ENCODE measurements at regions not wholly inside any gene's neighbourhood (a gene's known extent, or its start where the extent isn't known, plus 50 kb on each side); places are given as distances from the start of the nearest gene placed in this dataset.
"Not testable (repeated sequence)": the region's sequence is repeated elsewhere in the genome, so short reads cannot be mapped to it uniquely, and the experiment has no call there.

GRCh38 chr6:119445666-119446065 is 96.1 kb upstream of the MAN1A1 start:
- in situ Hi-C loops (cut with HindIII; ENCODE audit: low sequenced_read_pairs): no loop called here

GRCh38 chr6:119444642-119445557 is 95.3 kb upstream of the MAN1A1 start:
- in situ Hi-C loops (cut with HindIII; ENCODE audit: low sequenced_read_pairs): no loop called here

DNA sequence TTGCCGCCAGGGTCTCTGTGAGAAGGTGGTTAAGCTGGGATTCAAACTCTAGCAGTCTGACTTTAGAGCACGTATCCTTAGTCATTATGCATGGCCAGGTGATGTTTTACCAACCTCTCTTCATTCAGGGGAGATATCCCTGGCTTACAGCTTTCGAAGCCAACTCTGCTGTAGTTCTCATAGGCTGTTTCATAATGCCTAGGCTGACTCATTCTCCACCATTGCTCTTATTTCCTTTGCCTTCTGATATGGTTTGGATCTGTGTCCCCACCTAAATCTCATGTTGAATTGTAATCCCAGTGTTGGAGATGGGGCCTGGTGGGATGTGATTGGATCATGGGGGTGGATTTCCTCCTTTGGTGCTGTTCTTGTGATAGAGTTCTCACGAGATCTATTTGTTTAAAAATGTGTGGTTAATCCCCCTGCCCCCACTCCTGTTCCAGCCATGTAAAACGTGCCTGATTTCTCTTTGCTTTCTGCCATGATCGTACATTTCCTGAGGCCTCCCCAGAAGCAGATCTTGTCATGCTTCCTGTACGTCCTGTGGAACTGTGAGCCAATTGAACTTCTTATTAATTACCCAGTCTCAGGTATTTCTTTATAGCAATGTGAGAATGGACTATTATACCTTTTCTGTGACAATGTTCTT is 94.6 kb upstream of the MAN1A1 start:
- in situ Hi-C loops (cut with HindIII; ENCODE audit: low sequenced_read_pairs): no loop called here

DNA sequence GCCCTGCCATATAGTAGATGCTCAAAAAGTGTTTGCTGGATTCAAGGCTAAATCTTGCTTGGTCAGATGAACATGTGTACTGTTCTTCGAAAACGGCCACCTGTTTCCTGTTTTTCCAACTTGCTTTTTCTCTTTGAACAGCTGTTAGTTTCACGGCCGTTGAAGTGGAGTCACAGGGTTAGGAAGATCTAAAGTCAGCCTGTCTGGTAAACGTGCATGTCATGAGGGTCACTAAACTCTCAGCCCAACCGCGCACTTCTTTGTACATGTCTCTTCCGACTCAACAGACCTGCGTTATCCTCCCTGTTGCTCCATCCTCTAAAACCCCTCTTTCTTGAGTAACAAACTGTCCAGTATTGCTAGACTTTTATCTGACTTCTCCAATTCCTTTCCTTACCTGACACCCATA is 93.2 kb upstream of the MAN1A1 start:
- in situ Hi-C loops (cut with HindIII; ENCODE audit: low sequenced_read_pairs): no loop called here

- in situ Hi-C loops (cut with HindIII; ENCODE audit: low sequenced_read_pairs): no loop called here
Measured at GRCh38 chr6:119440953-119441352, 91.4 kb upstream of the MAN1A1 start.

- in situ Hi-C loops (cut with HindIII; ENCODE audit: low sequenced_read_pairs): no loop called here
Measured at GRCh38 chr6:119436583-119436982, 87.0 kb upstream of the MAN1A1 start.

DNA sequence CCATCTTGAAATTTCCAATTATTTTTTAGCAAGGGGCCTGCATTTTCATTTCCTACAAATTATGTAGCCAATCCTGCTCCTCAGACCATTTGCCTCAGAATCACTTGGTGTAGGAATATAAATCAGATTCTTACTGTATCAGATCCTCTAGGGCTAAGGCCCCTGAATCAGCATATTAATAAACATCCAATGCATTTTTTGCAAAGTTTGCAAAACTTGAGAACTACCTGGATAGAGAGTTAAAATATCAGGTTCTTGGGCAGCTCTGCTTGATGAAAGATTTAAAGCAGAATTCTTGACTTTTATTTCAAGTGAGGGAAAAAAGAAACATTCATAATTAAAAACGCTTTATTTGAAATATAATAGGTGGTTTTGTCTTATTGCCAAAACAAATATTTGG is 82.2 kb upstream of the MAN1A1 start:
- in situ Hi-C loops (cut with HindIII; ENCODE audit: low sequenced_read_pairs): no loop called here

- in situ Hi-C loops (cut with HindIII; ENCODE audit: low sequenced_read_pairs): no loop called here
Measured at GRCh38 chr6:119430805-119431204, 81.2 kb upstream of the MAN1A1 start.

- in situ Hi-C loops (cut with HindIII; ENCODE audit: low sequenced_read_pairs): no loop called here
Measured at GRCh38 chr6:119428633-119429032, 79.1 kb upstream of the MAN1A1 start.

GRCh38 chr6:119426619-119427018 is 77.1 kb upstream of the MAN1A1 start:
- in situ Hi-C loops (cut with HindIII; ENCODE audit: low sequenced_read_pairs): no loop called here

DNA sequence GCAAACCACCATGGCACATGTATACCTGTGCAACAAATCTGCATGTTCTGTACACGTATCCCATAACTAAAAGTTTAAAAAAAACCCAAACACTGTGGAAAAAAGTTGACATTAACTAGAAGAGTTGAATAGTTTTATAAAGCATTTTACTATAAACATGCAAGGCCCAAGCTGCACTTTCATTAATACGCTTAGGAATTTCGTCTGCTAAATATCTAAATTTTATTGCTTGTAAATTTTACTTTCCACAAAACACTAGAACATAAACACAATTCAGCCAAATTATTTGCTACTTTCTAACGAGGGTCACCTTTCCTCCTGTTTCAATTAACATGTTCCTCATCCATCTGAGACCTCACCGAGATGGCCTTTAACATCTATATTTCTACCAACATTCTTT is 74.4 kb upstream of the MAN1A1 start:
- in situ Hi-C loops (cut with HindIII; ENCODE audit: low sequenced_read_pairs): no loop called here

DNA sequence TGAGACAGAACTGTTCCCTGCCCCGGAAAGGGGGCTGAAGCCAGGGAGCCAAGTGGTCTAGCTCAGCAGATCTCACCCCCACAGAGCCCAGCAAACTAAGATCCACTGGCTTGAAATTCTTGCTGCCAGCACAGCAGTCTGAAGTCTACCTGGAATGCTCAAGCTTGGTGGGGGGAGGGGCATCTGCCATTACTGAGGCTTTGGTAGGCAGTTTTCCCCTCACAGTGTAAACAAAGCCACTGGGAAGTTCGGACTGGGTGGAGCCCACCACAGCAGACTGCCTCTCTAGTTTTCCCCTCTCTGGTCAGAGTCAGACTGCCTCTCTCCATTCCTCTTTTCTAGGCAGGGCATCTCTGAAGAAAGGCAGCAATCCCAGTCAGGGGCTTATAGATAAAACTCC is 68.5 kb upstream of the MAN1A1 start:
- in situ Hi-C loops (cut with HindIII; ENCODE audit: low sequenced_read_pairs): loop anchor here (5.0 kb wide), 1 partner anchor 34 kb away; no protein-coding TSS in a partner anchor

DNA sequence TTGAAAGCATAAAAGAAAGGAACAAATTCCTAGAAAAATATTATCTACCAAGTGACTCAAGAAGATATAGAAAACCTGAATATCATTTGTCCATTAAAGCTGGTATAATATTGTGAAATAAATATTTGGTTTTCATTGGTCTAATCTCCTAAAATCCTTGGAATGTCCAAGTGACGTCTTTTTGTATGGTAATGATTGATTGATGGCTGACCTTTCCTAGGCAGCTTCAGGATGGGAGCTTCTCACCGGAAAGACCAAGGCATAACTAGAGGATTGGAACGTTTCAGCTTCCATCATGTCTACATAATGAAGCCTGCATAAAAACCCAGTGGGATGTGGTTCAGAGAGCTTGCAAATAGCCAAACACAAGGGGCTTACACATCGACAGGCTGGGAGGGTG is 57.6 kb upstream of the MAN1A1 start:
- in situ Hi-C loops (cut with HindIII; ENCODE audit: low sequenced_read_pairs): no loop called here

DNA sequence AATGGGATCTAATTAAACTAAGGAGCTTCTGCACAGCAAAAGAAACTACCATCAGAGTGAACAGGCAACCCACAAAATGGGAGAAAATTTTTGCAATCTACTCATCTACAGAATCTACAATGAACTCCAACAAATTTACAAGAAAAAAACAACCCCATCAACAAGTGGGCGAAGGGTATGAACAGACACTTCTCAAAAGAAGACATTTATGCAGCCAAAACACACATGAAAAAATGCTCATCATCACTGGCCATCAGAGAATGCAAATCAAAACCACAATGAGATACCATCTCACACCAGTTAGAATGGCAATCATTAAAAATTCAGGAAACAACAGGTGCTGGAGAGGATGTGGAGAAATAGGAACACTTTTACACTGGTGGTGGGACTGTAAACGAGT is 55.6 kb upstream of the MAN1A1 start:
- in situ Hi-C loops (cut with HindIII; ENCODE audit: low sequenced_read_pairs): not testable (repeated sequence)

Data from endothelial cell of hepatic sinusoid (primary cell).